ENCODE measurements at regions not wholly inside any gene's neighbourhood (a gene's known extent, or its start where the extent isn't known, plus 50 kb on each side); places are given as distances from the start of the nearest gene placed in this dataset.

DNA sequence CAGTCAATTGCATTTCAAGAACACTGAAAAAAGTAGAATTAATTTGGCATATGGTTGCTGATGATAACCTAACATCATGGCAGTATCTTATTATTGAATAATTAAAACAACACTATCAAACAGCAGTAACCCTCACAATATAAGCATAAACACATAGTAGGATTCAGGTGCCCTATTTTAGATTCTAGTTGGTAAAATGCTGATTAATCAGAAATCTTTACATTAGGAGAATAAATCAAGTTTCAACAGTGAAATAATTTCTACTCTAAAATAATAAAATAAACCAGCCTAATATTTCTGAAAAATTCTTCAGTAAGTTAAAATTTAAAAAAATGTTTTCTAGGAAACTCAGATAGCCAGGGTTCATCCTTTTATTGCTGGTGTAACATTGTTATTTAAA, 76.4 kb upstream of the NUDT12 start:
- no peaks in the 10 kb centered on the region for H3K9me3 Mint-ChIP-seq
- H3K27me3 Mint-ChIP-seq (ENCODE audit: low read depth) = no peaks in the 10 kb centered on the region
- no peaks in the 10 kb centered on the region for H3K36me3 Mint-ChIP-seq (ENCODE audit: insufficient read depth)
- H3K4me1 Mint-ChIP-seq (ENCODE audit: low read depth) = no peaks in the 10 kb centered on the region
- H3K4me3 Mint-ChIP-seq = no peak overlapping the region
- no peak for ATAC-seq
- no peak for DNase-seq

GRCh38 chr5:103624675-103625074, 62.1 kb upstream of the NUDT12 start:
- H3K27me3 Mint-ChIP-seq (ENCODE audit: low read depth) = no peaks in the 10 kb centered on the region
- no peaks in the 10 kb centered on the region for H3K4me1 Mint-ChIP-seq (ENCODE audit: low read depth)
- ATAC-seq = no peak
- no peak overlapping the region for H3K4me3 Mint-ChIP-seq
- H3K9me3 Mint-ChIP-seq = no peaks in the 10 kb centered on the region
- DNase-seq = no peak
- no peaks in the 10 kb centered on the region for H3K36me3 Mint-ChIP-seq (ENCODE audit: insufficient read depth)

- Mint-ChIP-seq H3K27me3 (ENCODE audit: low read depth) (no peaks in the 10 kb centered on the region), H3K36me3 (ENCODE audit: insufficient read depth) (no peaks in the 10 kb centered on the region), H3K9me3 (no peaks in the 10 kb centered on the region), H3K4me3 (no peak overlapping the region), H3K4me1 (ENCODE audit: low read depth) (no peaks in the 10 kb centered on the region)
- DNase-seq = no peak
- ATAC-seq = no peak
Measured at GRCh38 chr5:103624035-103624480, 61.5 kb upstream of the NUDT12 start.

DNA sequence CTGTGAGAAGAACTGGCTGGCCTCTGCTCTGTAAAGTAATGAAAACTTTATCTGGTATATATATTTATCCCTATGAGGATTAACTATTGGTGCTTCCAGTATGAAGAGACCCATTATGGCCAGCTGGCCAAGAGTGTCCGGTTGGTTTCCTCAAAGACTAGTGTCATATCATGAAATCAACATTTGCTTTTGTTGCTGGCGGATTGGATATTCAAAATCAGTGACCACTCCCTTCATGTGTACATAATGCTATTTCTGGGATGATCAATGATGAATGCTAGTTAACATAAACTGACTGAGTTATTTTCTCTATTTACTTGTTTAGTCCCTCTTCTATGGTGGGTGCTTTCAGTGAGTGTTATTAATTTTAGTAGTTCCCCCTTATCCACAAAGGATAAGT, 60.8 kb upstream of the NUDT12 start:
- no peaks in the 10 kb centered on the region for H3K36me3 Mint-ChIP-seq (ENCODE audit: insufficient read depth)
- no peak for ATAC-seq

GRCh38 chr5:103621548-103621930, 59.0 kb upstream of the NUDT12 start:
- DNase-seq (no peak), ATAC-seq (no peak)
- no peaks in the 10 kb centered on the region for H3K27me3 Mint-ChIP-seq (ENCODE audit: low read depth)
- H3K36me3 Mint-ChIP-seq (ENCODE audit: insufficient read depth) = no peaks in the 10 kb centered on the region
- H3K4me1 Mint-ChIP-seq (ENCODE audit: low read depth) = no peaks in the 10 kb centered on the region
- H3K4me3 Mint-ChIP-seq = no peak overlapping the region
- H3K9me3 Mint-ChIP-seq = no peaks in the 10 kb centered on the region

More for the DNA sequence above, 60.8 kb upstream of the NUDT12 start:
- DNase-seq = no peak
- H3K27me3 Mint-ChIP-seq (ENCODE audit: low read depth) = no peaks in the 10 kb centered on the region
- H3K4me3 Mint-ChIP-seq = no peak overlapping the region
- H3K4me1 Mint-ChIP-seq (ENCODE audit: low read depth) = no peaks in the 10 kb centered on the region
- H3K9me3 Mint-ChIP-seq = no peaks in the 10 kb centered on the region

- H3K4me1 Mint-ChIP-seq (ENCODE audit: low read depth) = no peaks in the 10 kb centered on the region
- no peak for ATAC-seq
- DNase-seq = no peak
- no peaks in the 10 kb centered on the region for H3K36me3 Mint-ChIP-seq (ENCODE audit: insufficient read depth)
- H3K4me3 Mint-ChIP-seq = no peak overlapping the region
- H3K9me3 Mint-ChIP-seq = no peaks in the 10 kb centered on the region
- no peaks in the 10 kb centered on the region for H3K27me3 Mint-ChIP-seq (ENCODE audit: low read depth)
Measured at GRCh38 chr5:103620851-103621547, 58.4 kb upstream of the NUDT12 start.

DNA sequence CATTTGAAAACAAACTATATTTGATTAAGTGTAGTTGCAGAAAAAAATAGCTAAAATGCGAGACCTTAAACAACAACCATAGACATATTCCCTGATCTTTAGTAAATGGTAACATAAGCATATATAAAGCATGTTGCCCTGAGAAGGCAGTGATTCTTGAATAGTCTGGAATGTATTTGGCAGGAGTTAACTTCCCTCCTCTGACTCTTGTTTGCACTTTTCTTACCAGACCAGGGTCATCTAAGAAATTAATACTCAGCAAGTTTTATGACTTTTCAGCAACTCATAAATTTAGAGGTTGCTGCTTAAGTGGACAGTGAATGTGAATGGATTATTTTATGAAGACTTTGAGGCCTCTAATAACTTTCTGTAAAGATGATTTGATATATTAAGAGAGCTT, 55.3 kb upstream of the NUDT12 start:
- no peaks in the 10 kb centered on the region for H3K9me3 Mint-ChIP-seq
- no peaks in the 10 kb centered on the region for H3K36me3 Mint-ChIP-seq (ENCODE audit: insufficient read depth)
- H3K4me3 Mint-ChIP-seq = no peak overlapping the region

DNA sequence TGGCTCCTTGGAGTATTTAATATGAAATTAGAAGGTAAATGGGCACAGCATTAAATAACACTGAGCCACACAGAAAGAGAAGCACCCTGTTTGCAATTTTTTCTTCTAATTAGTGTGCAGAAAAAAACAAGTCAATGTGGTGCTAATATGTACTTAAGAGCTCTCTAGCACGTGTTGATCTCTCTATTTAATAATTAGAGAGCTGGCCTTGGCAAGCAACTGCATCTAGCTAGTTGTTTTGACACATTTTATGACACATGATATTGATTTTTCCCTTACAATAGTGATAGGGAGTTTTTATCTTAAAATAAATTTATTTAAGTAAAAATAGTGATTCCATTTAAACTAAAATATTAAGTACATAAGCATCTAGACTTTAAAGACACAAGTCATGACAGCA, 54.5 kb upstream of the NUDT12 start:
- DNase-seq (no peak), ATAC-seq (no peak)
- Mint-ChIP-seq H3K4me1 (ENCODE audit: low read depth) (no peaks in the 10 kb centered on the region), H3K4me3 (no peak overlapping the region), H3K9me3 (no peaks in the 10 kb centered on the region), H3K27me3 (ENCODE audit: low read depth) (no peaks in the 10 kb centered on the region), H3K36me3 (ENCODE audit: insufficient read depth) (no peaks in the 10 kb centered on the region)

More for the DNA sequence above, 55.3 kb upstream of the NUDT12 start:
- ATAC-seq (no peak), DNase-seq (no peak)
- H3K4me1 Mint-ChIP-seq (ENCODE audit: low read depth) = no peaks in the 10 kb centered on the region
- H3K27me3 Mint-ChIP-seq (ENCODE audit: low read depth) = no peaks in the 10 kb centered on the region

DNA sequence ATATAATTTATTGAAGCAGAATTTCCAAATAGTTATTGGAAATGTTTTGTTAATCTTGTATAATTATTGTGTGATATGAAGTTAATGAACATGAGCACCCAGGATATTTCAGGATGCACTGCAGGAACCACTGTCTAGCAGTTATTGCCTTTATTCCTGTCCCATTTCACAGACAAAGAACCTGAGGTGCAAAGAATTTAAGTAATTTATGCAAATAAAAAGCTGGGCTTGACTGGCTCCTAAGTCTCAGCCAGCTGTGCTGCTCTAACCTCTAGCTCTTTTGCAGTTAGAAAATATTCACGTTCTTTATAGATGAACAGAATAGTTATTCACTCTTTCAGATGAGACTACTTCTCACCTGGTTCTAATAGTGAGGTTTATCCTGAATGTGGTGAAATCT, 50.0 kb upstream of the NUDT12 start:
- no peaks in the 10 kb centered on the region for H3K9me3 Mint-ChIP-seq
- no peak overlapping the region for H3K4me3 Mint-ChIP-seq
- no peaks in the 10 kb centered on the region for H3K36me3 Mint-ChIP-seq (ENCODE audit: insufficient read depth)
- H3K4me1 Mint-ChIP-seq (ENCODE audit: low read depth) = no peaks in the 10 kb centered on the region
- H3K27me3 Mint-ChIP-seq (ENCODE audit: low read depth) = no peaks in the 10 kb centered on the region
- ATAC-seq = no peak
- DNase-seq = no peak
